Left forelimb (tissue), 1 donor: ENCODE measurements at regions not wholly inside any gene's neighbourhood (a gene's known extent, or its start where the extent isn't known, plus 50 kb on each side); places are given as distances from the start of the nearest gene placed in this dataset.

Experiments
- DNase-seq: peaks from one replicate; pipeline ENCODE4 v3.0.0-alpha.2; 2018; ENCODE audit warnings: low spot score

DNA sequence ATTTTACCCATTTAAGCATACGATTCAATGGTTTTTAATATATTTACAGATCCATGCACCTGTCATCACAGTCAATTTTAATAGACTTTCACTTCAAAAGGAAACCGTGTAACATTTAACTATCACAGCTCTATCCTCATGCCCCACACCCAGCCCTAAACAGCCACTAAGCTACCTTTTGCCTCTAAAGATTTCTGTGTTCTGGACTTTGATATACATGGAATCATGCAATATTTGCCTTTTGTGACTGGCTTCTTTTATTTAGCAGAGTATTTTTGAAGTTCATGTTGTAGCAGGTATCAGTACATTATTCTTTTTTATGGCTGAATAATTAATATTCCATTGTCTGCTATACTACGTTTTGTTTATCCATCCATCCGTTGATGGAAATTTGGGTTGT lies 50.3 kb upstream of the STX16 start:
- DNase-seq, result no peak

DNA sequence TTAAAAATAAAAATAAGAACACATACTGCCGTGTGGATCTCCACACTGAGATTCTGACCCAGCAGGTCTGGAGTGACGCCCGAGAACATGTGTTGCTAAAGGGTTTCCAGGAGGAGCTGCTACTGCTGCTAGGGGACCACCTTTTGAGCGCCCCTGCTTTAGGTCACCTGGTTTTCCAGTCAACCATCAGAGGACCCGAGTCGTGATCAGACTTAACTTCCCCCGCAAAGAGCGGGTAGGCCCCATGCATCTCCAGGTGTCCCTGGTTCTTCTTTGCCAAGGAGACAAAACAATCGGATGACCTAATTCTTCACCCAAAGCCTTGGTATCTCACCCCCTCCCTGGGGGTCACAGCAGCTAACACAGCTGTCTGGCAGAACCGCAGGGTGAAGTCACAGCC lies 51.1 kb upstream of the STX16 start:
- DNase-seq, result no peak

DNA sequence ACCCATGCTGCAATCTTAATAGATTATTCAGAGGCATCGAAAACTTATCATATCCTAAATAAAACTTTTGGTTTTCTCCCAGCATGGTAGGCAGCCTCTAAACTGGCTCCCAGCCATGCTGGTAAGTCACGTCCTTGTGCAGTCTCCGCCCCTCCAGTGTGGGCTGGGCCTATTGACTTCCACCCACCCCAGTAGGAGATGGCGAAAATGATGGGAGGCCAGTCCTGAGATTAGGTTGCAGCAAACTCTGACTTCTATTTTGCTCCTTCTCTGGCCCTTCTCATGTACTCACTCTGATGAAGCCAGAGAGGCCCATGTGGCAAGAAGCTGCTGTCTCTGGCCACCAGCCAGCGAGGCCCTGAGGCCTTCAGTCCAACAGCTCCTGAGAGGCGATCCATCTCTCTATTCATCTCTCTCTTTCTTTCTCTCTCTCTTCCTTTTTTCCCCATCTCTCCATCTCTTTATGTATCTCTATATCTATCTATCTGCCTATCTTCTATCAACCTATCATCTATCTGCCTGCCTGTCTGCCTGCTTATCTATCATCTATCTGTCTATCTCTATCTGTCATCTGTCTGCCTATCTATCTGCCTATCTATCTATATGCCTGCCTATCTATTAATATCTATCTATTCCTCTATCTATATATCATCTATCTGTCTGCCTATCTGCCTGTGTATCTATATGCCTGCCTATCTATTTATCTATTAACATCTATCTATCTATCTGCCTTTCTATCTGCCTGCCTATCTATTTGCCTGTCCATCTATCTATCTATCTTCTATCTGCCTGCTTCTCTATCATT lies 52.7 kb upstream of the STX16 start:
- DNase-seq, result no peak

- DNase-seq, result peak; percentile 86
These were observed 53.7 kb upstream of the STX16 start for GRCh38 chr20:58597249-58597891.

DNA sequence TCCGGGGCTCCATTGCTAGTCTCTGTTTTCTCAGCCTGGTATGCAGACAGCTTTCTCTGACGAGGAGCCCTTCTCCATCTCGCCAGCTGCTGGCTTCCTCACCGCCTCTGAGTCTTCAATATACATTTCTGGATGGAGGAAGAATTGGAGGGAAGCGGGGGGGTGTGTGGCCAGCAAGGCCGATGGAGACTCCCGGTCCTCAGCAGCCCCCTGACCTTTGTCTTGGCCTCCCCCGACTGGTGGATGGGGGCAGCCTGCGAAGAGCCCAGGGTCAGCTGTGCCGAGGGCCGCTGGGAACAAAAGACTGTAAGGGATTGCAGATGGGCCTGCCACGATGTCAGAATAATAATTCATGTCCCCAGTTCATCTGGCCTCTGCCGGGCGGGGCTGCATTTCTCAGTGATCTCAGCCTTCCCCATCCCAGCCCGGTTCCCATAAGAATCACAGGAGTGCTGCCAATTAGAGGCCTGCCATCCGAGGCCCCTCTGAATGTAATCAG lies 54.3 kb upstream of the STX16 start:
- DNase-seq, result peak; percentile 84

GRCh38 chr20:58596244-58596643 lies 54.8 kb upstream of the STX16 start:
- DNase-seq, result no peak

- no peak for DNase-seq
These were observed 55.9 kb upstream of the STX16 start for GRCh38 chr20:58595167-58595566.

GRCh38 chr20:58593880-58594638 lies 57.0 kb upstream of the STX16 start:
- no peak for DNase-seq

DNA sequence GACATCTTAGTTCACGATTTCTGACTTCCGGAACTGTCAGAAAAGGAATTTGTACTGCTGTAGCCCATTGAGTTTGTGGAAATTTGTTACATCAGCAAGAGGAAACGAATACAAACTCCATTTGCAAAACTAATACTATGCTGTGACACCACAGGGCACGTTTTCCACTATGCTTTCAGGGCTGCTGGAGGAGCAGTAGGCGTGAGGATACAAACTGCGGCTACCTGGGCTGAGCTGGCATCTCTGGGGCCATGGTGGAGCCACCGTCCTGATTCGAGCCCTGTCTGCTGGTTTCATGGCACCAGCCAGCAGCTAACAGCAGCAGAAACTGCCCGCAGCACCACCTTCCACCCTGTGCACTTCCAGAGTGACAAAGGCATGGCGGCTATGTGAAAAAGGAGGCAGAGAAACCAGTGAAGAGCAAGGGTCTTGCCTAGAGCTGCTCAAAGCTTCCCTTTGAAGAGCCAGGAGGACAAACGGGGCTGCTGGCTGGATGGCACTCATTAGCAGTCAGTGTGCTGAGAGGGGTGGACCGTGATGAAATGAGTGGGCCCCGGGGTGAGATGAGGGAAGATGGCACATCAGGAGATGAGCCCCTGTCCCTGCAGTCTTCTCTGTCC lies 58.9 kb upstream of the STX16 start:
- no peak for DNase-seq

- DNase-seq, result no peak
These were observed 60.2 kb upstream of the STX16 start for GRCh38 chr20:58590679-58591473.

- DNase-seq, result no peak
These were observed 63.6 kb upstream of the STX16 start for GRCh38 chr20:58587467-58587866.

DNA sequence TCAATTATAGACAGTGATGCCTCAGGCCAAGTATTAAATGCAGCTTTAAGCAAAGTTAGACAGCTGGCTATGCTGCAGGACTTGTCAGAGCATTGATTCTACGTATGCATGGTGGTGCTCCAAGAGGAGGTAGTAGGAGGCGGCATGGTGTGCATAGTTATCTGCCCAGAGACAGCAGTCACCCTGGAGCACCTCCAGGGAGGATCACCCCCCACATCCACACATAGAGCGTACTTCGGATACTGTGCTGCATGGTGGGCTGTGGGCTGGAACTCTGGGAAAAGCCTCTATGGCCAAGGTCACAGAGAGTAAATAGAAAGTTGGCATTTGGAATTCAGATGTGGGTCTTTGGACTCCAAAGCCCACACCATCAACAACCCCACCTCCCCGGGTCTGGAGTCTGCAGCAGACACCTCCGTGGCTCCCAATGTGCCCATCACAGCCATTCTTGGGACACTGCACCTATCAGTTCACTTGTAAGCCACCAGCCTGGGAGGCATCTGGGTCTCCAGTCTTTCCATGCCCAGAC lies 64.5 kb upstream of the STX16 start:
- DNase-seq, result peak; percentile 6

- peak; percentile 52 for DNase-seq
These were observed 65.1 kb upstream of the STX16 start for GRCh38 chr20:58585753-58586540.

DNA sequence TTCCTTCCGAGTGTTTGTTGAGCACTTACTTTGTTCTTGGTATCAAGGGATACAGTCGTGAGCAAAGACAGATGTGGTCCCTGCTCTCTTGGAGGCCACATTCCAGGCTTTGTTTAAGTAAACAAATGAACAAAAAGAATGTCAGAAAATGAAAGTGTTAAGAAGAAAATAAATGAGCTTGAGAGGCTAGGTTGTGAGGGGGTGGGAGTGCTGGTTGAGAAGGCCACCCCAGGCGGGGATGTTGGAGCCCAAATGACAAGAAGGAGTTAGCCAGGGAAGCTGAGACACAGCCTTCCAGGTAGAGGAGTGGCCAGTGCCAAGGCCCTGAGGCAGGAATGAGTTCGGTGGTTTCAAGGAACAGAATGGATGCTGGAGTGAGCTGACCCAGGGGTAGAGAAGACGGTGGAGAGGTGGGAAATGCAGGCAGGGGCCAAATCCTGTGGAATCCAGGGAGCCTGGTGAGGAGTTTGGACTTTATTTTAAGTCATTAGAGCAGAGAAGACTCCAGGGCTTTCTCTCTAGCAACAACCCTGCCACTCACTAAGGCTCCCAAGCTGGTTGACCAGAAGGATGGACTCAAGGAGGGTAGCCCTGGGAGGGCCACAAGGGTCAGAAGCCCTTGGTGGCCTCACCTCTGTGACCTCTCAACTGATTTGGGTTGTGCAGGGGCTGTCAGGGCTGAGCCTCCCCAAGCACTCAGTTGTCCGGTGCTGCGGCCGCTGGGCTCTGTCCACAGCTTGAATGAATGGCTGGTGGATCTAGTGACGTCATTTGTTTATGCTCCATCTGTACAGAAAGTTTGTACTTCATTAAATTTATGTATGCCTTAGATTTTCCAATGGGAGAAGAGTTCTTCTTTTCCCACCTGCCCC lies 66.0 kb upstream of the STX16 start:
- DNase-seq, result peak; percentile 55

DNA sequence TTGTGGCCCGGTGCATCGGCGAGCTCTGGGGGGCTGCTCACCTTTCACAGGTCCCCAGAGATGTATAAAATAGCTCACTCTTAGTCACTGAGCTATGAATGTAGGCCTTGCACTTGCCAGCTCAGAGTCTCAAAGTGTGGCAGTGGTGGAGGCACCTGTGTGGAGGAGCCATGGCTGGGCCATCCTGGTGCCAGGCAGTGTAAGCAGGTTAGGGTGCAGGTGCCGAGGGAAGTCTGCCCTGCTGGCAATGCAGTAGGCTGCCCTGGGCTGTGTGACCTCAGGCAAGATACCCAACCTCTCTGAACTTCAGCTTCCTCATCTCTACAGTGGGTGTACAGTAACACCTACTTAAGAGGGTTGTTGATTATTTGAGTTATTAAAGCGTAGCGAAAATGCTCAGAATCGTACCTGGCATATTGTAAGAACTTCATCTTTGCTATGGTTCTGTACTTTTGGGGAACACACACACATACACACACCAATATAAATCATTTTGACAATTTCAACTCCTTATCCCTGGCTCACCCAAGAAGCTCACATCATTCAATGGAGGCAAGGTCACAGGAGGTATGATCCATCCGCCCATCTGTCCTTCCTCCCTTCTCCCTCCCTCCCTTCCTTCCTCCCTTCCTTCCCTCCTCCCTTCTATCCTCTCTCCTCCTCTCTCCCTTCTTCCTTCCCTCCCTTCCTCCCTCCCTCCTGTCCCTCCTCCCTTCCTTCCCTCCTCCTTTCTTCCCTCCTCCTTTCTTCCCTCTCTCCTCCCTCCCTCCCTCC lies 66.8 kb upstream of the STX16 start:
- peak; percentile 3 for DNase-seq

DNA sequence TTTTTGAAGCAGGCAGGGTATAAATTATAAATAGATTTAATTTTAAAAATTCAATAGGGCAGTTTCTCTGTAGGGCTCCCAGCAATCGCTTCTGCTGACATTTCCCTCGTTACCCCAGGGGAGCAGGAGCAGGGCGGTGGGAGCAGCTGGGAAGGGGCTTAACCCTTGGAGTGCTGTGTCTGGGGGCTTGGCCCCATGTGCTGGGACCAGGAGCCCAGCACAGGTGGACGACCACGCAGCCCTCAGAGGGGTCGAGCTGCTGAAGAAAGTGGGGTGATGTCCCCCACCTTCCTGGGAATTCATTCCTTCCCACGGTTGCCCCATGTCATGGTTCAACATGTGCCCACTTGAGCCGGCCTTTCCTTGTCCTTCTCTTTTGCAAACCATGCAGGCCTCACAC lies 67.5 kb upstream of the STX16 start:
- DNase-seq, result peak; percentile 47

DNA sequence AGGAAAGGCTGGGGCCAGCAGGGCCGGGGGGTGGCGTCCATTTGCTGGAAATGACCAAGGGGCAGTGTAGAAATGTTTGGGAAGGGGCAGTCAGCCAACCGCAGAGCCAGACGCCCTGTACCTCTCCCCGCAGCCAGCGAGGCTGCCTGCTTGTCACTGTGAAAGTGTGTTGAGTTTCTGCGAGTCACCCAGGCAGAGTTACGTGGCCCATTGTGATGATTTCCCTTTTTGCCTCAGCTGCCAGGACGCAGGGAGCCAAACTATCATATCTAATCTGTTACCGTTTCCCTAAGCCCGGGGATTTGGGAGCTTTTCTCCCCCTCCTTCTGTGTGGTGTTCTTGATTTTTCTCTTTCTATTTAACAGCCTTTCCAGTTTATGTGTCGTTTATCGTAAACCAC lies 67.9 kb upstream of the STX16 start:
- peak; percentile 62 for DNase-seq

DNA sequence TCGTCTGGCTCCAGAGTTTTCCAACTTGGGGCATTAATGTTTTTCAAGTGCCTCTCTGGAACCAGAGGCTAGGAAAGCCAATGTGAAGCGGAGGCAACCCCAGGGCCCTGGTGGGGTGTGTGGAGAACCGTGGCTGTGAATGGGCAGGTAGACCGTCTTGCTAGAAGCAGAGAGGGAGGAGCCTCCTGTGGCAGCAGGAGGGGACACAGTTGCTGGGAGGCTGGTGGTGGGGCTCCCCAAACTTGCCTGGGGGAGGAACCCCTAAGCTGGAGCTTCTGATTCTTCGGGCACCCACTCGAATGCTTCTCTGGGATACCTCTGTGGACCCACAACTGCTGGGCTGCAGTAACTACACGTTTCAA lies 65.3 kb upstream of the APCDD1L start:
- DNase-seq, result no peak
